Neural progenitor cell (in vitro differentiated cells): ENCODE measurements at regions not wholly inside any gene's neighbourhood (a gene's known extent, or its start where the extent isn't known, plus 50 kb on each side); places are given as distances from the start of the nearest gene placed in this dataset.

Source experiments
- EZH2 ChIP-seq: fragments of 200-600 bp; sonication (generic); IDR thresholded peaks from 2 replicates; pipeline ENCODE4 v1.6.1; 2017; ENCODE audit warnings: antibody characterized with exemption, mild to moderate bottlenecking, moderate library complexity
- TF ChIP-seq, protein P1 (sequence below): fragments of 200-600 bp; sonication (generic); IDR thresholded peaks from 2 replicates; pipeline ENCODE4 v1.5.1; 2017; ENCODE audit warnings: antibody characterized with exemption, mild to moderate bottlenecking

DNA sequence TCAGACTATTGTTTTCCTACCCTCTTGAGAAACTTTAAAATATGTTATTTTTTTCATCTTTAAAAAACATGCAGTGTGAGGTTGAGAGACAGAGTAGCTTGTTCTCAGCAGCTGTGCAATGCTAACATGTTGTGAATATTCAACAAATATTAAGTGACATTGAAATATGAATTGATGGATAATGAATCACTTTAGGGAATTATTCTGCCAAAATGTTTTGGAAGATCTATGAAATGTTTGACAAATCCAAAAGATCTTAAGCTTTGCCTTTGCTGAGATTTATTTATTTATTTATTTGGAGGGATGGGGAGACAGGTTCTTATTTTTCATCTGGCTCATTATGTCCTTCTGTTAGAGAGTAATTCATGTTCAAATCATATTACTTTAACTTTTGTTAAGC lies 680.1 kb upstream of the CXADR start:
- no peak for TF ChIP-seq EZH2
- TF ChIP-seq, protein P1, sequence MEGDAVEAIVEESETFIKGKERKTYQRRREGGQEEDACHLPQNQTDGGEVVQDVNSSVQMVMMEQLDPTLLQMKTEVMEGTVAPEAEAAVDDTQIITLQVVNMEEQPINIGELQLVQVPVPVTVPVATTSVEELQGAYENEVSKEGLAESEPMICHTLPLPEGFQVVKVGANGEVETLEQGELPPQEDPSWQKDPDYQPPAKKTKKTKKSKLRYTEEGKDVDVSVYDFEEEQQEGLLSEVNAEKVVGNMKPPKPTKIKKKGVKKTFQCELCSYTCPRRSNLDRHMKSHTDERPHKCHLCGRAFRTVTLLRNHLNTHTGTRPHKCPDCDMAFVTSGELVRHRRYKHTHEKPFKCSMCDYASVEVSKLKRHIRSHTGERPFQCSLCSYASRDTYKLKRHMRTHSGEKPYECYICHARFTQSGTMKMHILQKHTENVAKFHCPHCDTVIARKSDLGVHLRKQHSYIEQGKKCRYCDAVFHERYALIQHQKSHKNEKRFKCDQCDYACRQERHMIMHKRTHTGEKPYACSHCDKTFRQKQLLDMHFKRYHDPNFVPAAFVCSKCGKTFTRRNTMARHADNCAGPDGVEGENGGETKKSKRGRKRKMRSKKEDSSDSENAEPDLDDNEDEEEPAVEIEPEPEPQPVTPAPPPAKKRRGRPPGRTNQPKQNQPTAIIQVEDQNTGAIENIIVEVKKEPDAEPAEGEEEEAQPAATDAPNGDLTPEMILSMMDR, result no peak
